GM12878 (cell line): ENCODE measurements at regions not wholly inside any gene's neighbourhood (a gene's known extent, or its start where the extent isn't known, plus 50 kb on each side); places are given as distances from the start of the nearest gene placed in this dataset.

Source experiments
- CREB1 ChIP-seq: IDR thresholded peaks from 2 replicates; pipeline ENCODE4 v1.6.1; 2012; ENCODE audit warnings: low read depth, mild to moderate bottlenecking, inconsistent platforms
- DPF2 ChIP-seq: fragments of 450-650 bp; IDR thresholded peaks from 2 replicates; pipeline ENCODE4 v1.6.1; 2017; ENCODE audit warnings: mild to moderate bottlenecking
- HDAC6 ChIP-seq: fragments of 200-600 bp; sonication (generic); IDR thresholded peaks from one replicate; pipeline ENCODE4 v1.8.0; 2017; ENCODE audit warnings: antibody characterized with exemption; ENCODE audit not compliant: unreplicated experiment
- HDGF ChIP-seq: fragments of 450-650 bp; IDR thresholded peaks from 2 replicates; pipeline ENCODE4 v1.6.1; 2016; ENCODE audit warnings: antibody characterized with exemption
- IRF3 ChIP-seq: fragments of 450-650 bp; IDR thresholded peaks from 2 replicates; pipeline ENCODE4 v1.6.1; 2014; ENCODE audit warnings: mild to moderate bottlenecking
- NFIC ChIP-seq: IDR thresholded peaks from 2 replicates; pipeline ENCODE4 v1.6.1; 2012; ENCODE audit warnings: low read depth, mild to moderate bottlenecking, inconsistent platforms, low read length, moderate library complexity
- SRF ChIP-seq, 2 experiments: IDR thresholded peaks; 2 replicates each; pipeline ENCODE4 v1.6.1; 2011; ENCODE audit warnings: low read depth in 2 of 2, low read length in 2 of 2, mild to moderate bottlenecking in 1 of 2, moderate library complexity in 1 of 2
- TCF7 ChIP-seq: IDR thresholded peaks from 2 replicates; pipeline ENCODE4 v1.6.1; 2014; ENCODE audit warnings: antibody characterized with exemption, borderline replicate concordance
- YBX1 ChIP-seq: fragments of 450-650 bp; IDR thresholded peaks from 2 replicates; pipeline ENCODE4 v1.6.1; 2016; ENCODE audit warnings: antibody characterized with exemption
- TF ChIP-seq, protein P1 (sequence below): fragments of 450-650 bp; IDR thresholded peaks from 2 replicates; pipeline ENCODE4 v1.6.1; 2017; ENCODE audit warnings: antibody characterized with exemption, mild to moderate bottlenecking, moderate library complexity
- TF ChIP-seq, protein P2 (sequence below): IDR thresholded peaks from 2 replicates; pipeline ENCODE4 v1.6.1; 2012; ENCODE audit warnings: low read depth, low read length, improper control_type of control experiment
- TF ChIP-seq, protein P3 (sequence below): fragments of 450-650 bp; IDR thresholded peaks from 2 replicates; pipeline ENCODE4 v1.6.1; 2018; ENCODE audit warnings: mild to moderate bottlenecking, low read depth, moderate library complexity; ENCODE audit not compliant: partially characterized antibody
- TF ChIP-seq, protein P4 (sequence below): IDR thresholded peaks from 2 replicates; pipeline ENCODE4 v1.6.1; 2011; ENCODE audit warnings: mild to moderate bottlenecking, low read depth, low read length, moderate library complexity; ENCODE audit not compliant: insufficient replicate concordance

DNA sequence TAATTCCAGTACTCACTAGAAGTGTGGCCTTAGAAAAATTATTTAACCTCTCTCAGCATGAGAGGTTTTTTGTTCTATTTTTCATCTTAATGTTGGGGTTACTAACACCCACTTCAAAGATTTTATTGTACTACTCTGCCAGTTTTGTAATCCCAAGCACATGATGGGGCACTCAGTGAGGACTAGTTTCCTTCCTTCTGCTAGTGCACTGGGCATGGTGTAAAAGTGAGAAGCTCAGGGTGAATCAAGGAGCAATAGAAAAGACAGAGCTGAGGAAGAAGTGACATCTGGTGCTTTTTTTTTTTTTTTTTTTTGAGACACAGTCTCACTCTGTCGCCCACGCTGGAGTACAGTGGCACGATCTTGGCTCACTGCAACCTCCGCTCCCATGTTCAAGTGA lies 439.4 kb upstream of the ARID1B start (continued):
- TF ChIP-seq, protein P1, sequence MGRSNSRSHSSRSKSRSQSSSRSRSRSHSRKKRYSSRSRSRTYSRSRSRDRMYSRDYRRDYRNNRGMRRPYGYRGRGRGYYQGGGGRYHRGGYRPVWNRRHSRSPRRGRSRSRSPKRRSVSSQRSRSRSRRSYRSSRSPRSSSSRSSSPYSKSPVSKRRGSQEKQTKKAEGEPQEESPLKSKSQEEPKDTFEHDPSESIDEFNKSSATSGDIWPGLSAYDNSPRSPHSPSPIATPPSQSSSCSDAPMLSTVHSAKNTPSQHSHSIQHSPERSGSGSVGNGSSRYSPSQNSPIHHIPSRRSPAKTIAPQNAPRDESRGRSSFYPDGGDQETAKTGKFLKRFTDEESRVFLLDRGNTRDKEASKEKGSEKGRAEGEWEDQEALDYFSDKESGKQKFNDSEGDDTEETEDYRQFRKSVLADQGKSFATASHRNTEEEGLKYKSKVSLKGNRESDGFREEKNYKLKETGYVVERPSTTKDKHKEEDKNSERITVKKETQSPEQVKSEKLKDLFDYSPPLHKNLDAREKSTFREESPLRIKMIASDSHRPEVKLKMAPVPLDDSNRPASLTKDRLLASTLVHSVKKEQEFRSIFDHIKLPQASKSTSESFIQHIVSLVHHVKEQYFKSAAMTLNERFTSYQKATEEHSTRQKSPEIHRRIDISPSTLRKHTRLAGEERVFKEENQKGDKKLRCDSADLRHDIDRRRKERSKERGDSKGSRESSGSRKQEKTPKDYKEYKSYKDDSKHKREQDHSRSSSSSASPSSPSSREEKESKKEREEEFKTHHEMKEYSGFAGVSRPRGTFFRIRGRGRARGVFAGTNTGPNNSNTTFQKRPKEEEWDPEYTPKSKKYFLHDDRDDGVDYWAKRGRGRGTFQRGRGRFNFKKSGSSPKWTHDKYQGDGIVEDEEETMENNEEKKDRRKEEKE, result no peak
- TF ChIP-seq IRF3 (no peak), YBX1 (no peak), NFIC (no peak), TCF7 (no peak), HDAC6 (no peak), HDGF (no peak), CREB1 (no peak), DPF2 (no peak), SRF (IDR thresholded peaks at IDR 0.05; ENCODE audit: low read depth in 2 of 2, low read length in 2 of 2) (no peak)
- TF ChIP-seq, protein P2, sequence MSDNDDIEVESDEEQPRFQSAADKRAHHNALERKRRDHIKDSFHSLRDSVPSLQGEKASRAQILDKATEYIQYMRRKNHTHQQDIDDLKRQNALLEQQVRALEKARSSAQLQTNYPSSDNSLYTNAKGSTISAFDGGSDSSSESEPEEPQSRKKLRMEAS, result no peak
- TF ChIP-seq, protein P3, sequence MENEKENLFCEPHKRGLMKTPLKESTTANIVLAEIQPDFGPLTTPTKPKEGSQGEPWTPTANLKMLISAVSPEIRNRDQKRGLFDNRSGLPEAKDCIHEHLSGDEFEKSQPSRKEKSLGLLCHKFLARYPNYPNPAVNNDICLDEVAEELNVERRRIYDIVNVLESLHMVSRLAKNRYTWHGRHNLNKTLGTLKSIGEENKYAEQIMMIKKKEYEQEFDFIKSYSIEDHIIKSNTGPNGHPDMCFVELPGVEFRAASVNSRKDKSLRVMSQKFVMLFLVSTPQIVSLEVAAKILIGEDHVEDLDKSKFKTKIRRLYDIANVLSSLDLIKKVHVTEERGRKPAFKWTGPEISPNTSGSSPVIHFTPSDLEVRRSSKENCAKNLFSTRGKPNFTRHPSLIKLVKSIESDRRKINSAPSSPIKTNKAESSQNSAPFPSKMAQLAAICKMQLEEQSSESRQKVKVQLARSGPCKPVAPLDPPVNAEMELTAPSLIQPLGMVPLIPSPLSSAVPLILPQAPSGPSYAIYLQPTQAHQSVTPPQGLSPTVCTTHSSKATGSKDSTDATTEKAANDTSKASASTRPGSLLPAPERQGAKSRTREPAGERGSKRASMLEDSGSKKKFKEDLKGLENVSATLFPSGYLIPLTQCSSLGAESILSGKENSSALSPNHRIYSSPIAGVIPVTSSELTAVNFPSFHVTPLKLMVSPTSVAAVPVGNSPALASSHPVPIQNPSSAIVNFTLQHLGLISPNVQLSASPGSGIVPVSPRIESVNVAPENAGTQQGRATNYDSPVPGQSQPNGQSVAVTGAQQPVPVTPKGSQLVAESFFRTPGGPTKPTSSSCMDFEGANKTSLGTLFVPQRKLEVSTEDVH, result no peak
- TF ChIP-seq, protein P4, sequence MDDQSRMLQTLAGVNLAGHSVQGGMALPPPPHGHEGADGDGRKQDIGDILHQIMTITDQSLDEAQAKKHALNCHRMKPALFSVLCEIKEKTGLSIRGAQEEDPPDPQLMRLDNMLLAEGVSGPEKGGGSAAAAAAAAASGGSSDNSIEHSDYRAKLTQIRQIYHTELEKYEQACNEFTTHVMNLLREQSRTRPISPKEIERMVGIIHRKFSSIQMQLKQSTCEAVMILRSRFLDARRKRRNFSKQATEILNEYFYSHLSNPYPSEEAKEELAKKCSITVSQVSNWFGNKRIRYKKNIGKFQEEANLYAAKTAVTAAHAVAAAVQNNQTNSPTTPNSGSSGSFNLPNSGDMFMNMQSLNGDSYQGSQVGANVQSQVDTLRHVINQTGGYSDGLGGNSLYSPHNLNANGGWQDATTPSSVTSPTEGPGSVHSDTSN, result no peak
